Caco-2 (cell line): ENCODE measurements at regions not wholly inside any gene's neighbourhood (a gene's known extent, or its start where the extent isn't known, plus 50 kb on each side); places are given as distances from the start of the nearest gene placed in this dataset.

ENCODE experiments used
- BruUV-seq: library from RNA; stranded (reverse); fragments of 400-500 nt; replicated peaks from 2 replicates; lab custom pipeline; 2021; lab: Mats Ljungman, UMichigan
- CTCF ChIA-PET: fragments of 300-600 bp; sonication (Branson Sonifier 250); formaldehyde crosslinking; loops from one replicate; lab custom pipeline; 2022; ENCODE audit warnings: antibody characterized with exemption; lab: Charles Lee
- POLR2A ChIA-PET: fragments of 300-600 bp; sonication (Branson Sonifier 250); formaldehyde crosslinking; loops from one replicate; lab custom pipeline; 2022; ENCODE audit warnings: antibody characterized with exemption; lab: Charles Lee
- DNase-seq, 2 experiments: peaks; one replicate each; pipeline versions ENCODE4 v3.0.0 to v3.0.0-alpha.2; 2020 to 2022
- H3K27me3 ChIP-seq: replicated peaks from 2 replicates; pipeline ENCODE4 v1.6.0; 2011; ENCODE audit warnings: low read length; ENCODE audit not compliant: control insufficient read depth, insufficient read depth
- H3K36me3 ChIP-seq: 2 replicates; pipeline ENCODE4 v1.5.1; 2011; ENCODE audit warnings: low read length; ENCODE audit not compliant: control insufficient read depth, insufficient read depth
- H3K4me1 ChIP-seq: fragments of 250-450 bp; sonication (Bioruptor Pico); 2 replicates; pipeline ENCODE4 v1.5.1; 2020; ENCODE audit warnings: mild to moderate bottlenecking
- H3K4me3 ChIP-seq: 2 replicates; pipeline ENCODE4 v1.5.1; 2011; ENCODE audit warnings: low read depth, mild to moderate bottlenecking, control low read depth, low read length
- H3K9me3 ChIP-seq: fragments of 250-450 bp; sonication (Bioruptor Pico); 2 replicates; pipeline ENCODE4 v1.5.1; 2020; ENCODE audit warnings: mild to moderate bottlenecking, moderate library complexity
- H3K27ac Mint-ChIP-seq: one replicate; pipeline ENCODE4 v1.8.0; 2022; ENCODE audit warnings: mixed read lengths; ENCODE audit not compliant: unreplicated experiment
- H3K27me3 Mint-ChIP-seq: one replicate; pipeline ENCODE4 v1.8.0; 2022; ENCODE audit warnings: mixed read lengths; ENCODE audit not compliant: insufficient read depth, unreplicated experiment
- H3K36me3 Mint-ChIP-seq: one replicate; pipeline ENCODE4 v1.8.0; 2022; ENCODE audit warnings: mild to moderate bottlenecking, mixed read lengths; ENCODE audit not compliant: insufficient read depth, unreplicated experiment
- H3K4me1 Mint-ChIP-seq: one replicate; pipeline ENCODE4 v1.8.0; 2022; ENCODE audit warnings: low read depth, mixed read lengths; ENCODE audit not compliant: unreplicated experiment
- H3K4me3 Mint-ChIP-seq: one replicate; pipeline ENCODE4 v1.8.0; 2022; ENCODE audit warnings: mild to moderate bottlenecking, moderate library complexity, mixed read lengths; ENCODE audit not compliant: unreplicated experiment
- H3K9me3 Mint-ChIP-seq: one replicate; pipeline ENCODE4 v1.8.0; 2022; ENCODE audit warnings: mixed read lengths; ENCODE audit not compliant: unreplicated experiment
- CTCF ChIP-seq, 2 experiments: fragments of 200-600 bp in 1 of 2; IDR thresholded peaks; 1 replicate in 1 of 2; 2 replicates in 1 of 2; pipeline versions ENCODE4 v1.5.1 to v1.8.0; 2011 to 2022; ENCODE audit warnings: antibody characterized with exemption in 1 of 2, control low read depth in 1 of 2, inconsistent platforms in 1 of 2, low read depth in 1 of 2, low read length in 1 of 2, mild to moderate bottlenecking in 1 of 2, moderate library complexity in 1 of 2; ENCODE audit not compliant: insufficient read depth in 1 of 2, severe bottlenecking in 1 of 2, unreplicated experiment in 1 of 2
- intact Hi-C: fragments of 100-400 bp; cut with micrococcal nuclease; formaldehyde crosslinking; loops from one replicate; pipeline ENCODE4 v1.10.0; 2022; ENCODE audit not compliant: unreplicated experiment

GRCh38 chr7:65307651-65308299 lies 65.9 kb upstream of the ZNF92 start:
- Mint-ChIP-seq H3K4me1 (no peaks in the 10 kb centered on the region), H3K9me3 (no peaks in the 10 kb centered on the region), H3K4me3 (no peak overlapping the region), H3K27ac (no peak overlapping the region), H3K27me3 (no peaks in the 10 kb centered on the region), H3K36me3 (no peaks in the 10 kb centered on the region)
- ChIA-PET CTCF (interaction anchor here (1.3 kb wide), 1 partner anchor 91 kb away, joined by 16 read pairs; no protein-coding TSS in a partner anchor), POLR2A (no interaction called here)
- peak; percentile 78 to 92 for TF ChIP-seq CTCF (IDR thresholded peaks at IDR 0.05; ENCODE audit: insufficient read depth in 1 of 2, low read depth in 1 of 2, low read length in 1 of 2, severe bottlenecking in 1 of 2, unreplicated experiment in 1 of 2)
- Histone ChIP-seq H3K36me3 (no peaks in the 10 kb centered on the region), H3K27me3 (no peaks in the 10 kb centered on the region), H3K4me3 (no peak overlapping the region), H3K9me3 (no peaks in the 10 kb centered on the region), H3K4me1 (no peaks in the 10 kb centered on the region)
- BruUV-seq: no TSS peak
- intact Hi-C loops: loop anchor here (1.0 kb wide), 2 partner anchors 91 to 419 kb away; no protein-coding TSS in a partner anchor
- peak; percentile 61 to 72 for DNase-seq

GRCh38 chr7:65304175-65304574 lies 69.5 kb upstream of the ZNF92 start:
- Mint-ChIP-seq H3K27me3 (no peaks in the 10 kb centered on the region), H3K9me3 (no peaks in the 10 kb centered on the region), H3K27ac (no peak overlapping the region), H3K4me1 (no peaks in the 10 kb centered on the region), H3K4me3 (no peak overlapping the region), H3K36me3 (no peaks in the 10 kb centered on the region)
- no peaks in the 10 kb centered on the region for H3K27me3 ChIP-seq
- BruUV-seq: no TSS peak
- ChIA-PET CTCF (no interaction called here), POLR2A (no interaction called here)
- no peak for DNase-seq
- H3K9me3 ChIP-seq: no peaks in the 10 kb centered on the region
- intact Hi-C loops: no loop called here
- no peak overlapping the region for H3K4me3 ChIP-seq
- H3K4me1 ChIP-seq: no peaks in the 10 kb centered on the region
- H3K36me3 ChIP-seq: no peaks in the 10 kb centered on the region
- no peak for TF ChIP-seq CTCF (IDR thresholded peaks at IDR 0.05; ENCODE audit: insufficient read depth in 1 of 2, low read depth in 1 of 2, low read length in 1 of 2, severe bottlenecking in 1 of 2, unreplicated experiment in 1 of 2)

- Mint-ChIP-seq H3K4me1 (no peaks in the 10 kb centered on the region), H3K27me3 (no peaks in the 10 kb centered on the region), H3K36me3 (no peaks in the 10 kb centered on the region), H3K27ac (no peak overlapping the region), H3K9me3 (no peaks in the 10 kb centered on the region), H3K4me3 (no peak overlapping the region)
- no peak for DNase-seq
- H3K27me3 ChIP-seq: no peaks in the 10 kb centered on the region
- CTCF ChIA-PET: no interaction called here
- TF ChIP-seq CTCF (IDR thresholded peaks at IDR 0.05; ENCODE audit: insufficient read depth in 1 of 2, low read depth in 1 of 2, low read length in 1 of 2, severe bottlenecking in 1 of 2, unreplicated experiment in 1 of 2): no peak
- POLR2A ChIA-PET: no interaction called here
- H3K4me3 ChIP-seq: no peak overlapping the region
- BruUV-seq: no TSS peak
- intact Hi-C loops: no loop called here
- H3K4me1 ChIP-seq: no peaks in the 10 kb centered on the region
- no peaks in the 10 kb centered on the region for H3K36me3 ChIP-seq
- no peaks in the 10 kb centered on the region for H3K9me3 ChIP-seq
Measured at GRCh38 chr7:65302883-65303282, 70.8 kb upstream of the ZNF92 start.
